ENCODE measurements at regions not wholly inside any gene's neighbourhood (a gene's known extent, or its start where the extent isn't known, plus 50 kb on each side); places are given as distances from the start of the nearest gene placed in this dataset.

DNA sequence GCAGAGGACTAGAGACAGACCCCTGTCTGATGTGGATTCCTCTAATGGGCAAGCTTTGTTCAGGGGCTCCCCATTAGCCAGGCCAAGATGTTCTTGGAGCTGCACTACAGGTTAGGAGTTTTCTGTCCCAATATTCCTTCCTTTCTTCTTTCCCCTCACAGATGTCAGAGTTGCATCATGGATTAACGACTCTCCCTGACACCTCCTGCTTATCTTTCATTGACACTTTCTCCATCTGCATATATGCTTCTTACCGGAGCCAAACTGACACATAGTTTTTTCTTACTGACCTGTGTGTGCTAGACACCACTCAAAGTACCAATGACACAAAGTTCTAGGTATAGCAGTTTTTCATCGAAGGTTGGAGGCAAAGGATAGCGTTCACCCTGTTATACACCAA lies 228.6 kb upstream of the HCCS start:
- dilution Hi-C loops (cut with HindIII; ENCODE audit: low sequenced_read_pairs, unreplicated experiment) (no loop called here), in situ Hi-C loops (cut with MboI; ENCODE audit: low sequenced_read_pairs) (no loop called here), intact Hi-C loops (cut with micrococcal nuclease) (no loop called here)
- Histone ChIP-seq H3K56ac (ENCODE audit: extremely low read depth, insufficient read depth, low read length) (no peak overlapping the region), H4K5ac (ENCODE audit: low read depth, low read length) (no peak overlapping the region), H3K79me1 (ENCODE audit: low read depth in 1 of 2, low read length in 2 of 2) (no peaks in the 10 kb centered on the region), H3K9ac (ENCODE audit: low read depth, low read length) (no peak overlapping the region), H2BK5ac (ENCODE audit: low read depth, low read length, poor library complexity, severe bottlenecking) (no peak overlapping the region), H4K20me1 (ENCODE audit: insufficient read depth, low read length) (no peaks in the 10 kb centered on the region), H2BK15ac (ENCODE audit: low read depth, low read length) (no peak overlapping the region), H2BK120ac (ENCODE audit: low read depth, low read length) (no peak overlapping the region), H4K91ac (ENCODE audit: insufficient read depth, low read depth, low read length) (no peak overlapping the region), H3K36me3 (ENCODE audit: control insufficient read depth, insufficient read depth, low read length) (no peaks in the 10 kb centered on the region), H3K27ac (ENCODE audit: insufficient read depth, low read length) (no peak overlapping the region), H4K8ac (ENCODE audit: low read depth in 2 of 2, low read length in 2 of 2) (no peak overlapping the region), H3K27me3 (ENCODE audit: control insufficient read depth, insufficient read depth, low read length) (no peaks in the 10 kb centered on the region), H3K9me1 (ENCODE audit: insufficient read depth, low read length) (no peaks in the 10 kb centered on the region), H2AK9ac (replicated peaks; ENCODE audit: low read depth, low read length, poor library complexity) (no peak overlapping the region), H3K9me3 (ENCODE audit: control insufficient read depth, insufficient read depth, low read length) (no peaks in the 10 kb centered on the region; the same call in none of the 2 replicates), H2BK20ac (ENCODE audit: low read depth, low read length) (no peak overlapping the region), H2AK5ac (ENCODE audit: low read depth, low read length) (no peak overlapping the region), H3K4ac (ENCODE audit: low read depth, low read length) (no peak overlapping the region), H3K14ac (replicated peaks; ENCODE audit: low read depth, low read length) (no peak overlapping the region), H3K23ac (ENCODE audit: low read depth, low read length) (no peak overlapping the region), H2AFZ (replicated peaks; ENCODE audit: low read length, poor library complexity) (no peak overlapping the region), H3K4me2 (ENCODE audit: low read depth, low read length) (no peak overlapping the region), H3K4me3 (ENCODE audit: insufficient read depth, low read depth, low read length) (no peak overlapping the region), H3K18ac (ENCODE audit: low read depth, low read length) (no peak overlapping the region), H3K4me1 (ENCODE audit: control insufficient read depth, insufficient read depth, low read length) (peaks cover 3% of the 10 kb centered on the region)
- POLR2A ChIA-PET (ENCODE audit: unreplicated experiment), result no interaction called here
- TF ChIP-seq MXI1 (IDR thresholded peaks at IDR 0.05; ENCODE audit: borderline replicate concordance, low read depth, low read length), result no peak
- TF ChIP-seq BHLHE40 (IDR thresholded peaks at IDR 0.05; ENCODE audit: low read depth, low read length), result no peak
- no peak for TF ChIP-seq RCOR1 (IDR thresholded peaks at IDR 0.05; ENCODE audit: insufficient replicate concordance, low read length)
- no peak for TF ChIP-seq SMC3 (IDR thresholded peaks at IDR 0.05; ENCODE audit: low read depth, low read length)
- TF ChIP-seq NFE2L2 (IDR thresholded peaks at IDR 0.05; ENCODE audit: low read depth, low read length), result no peak
- no peak for TF ChIP-seq CHD1 (IDR thresholded peaks at IDR 0.05; ENCODE audit: low read depth, low read length)
- TF ChIP-seq RAD21 (IDR thresholded peaks at IDR 0.05; ENCODE audit: low read length), result no peak
- TF ChIP-seq MAZ (IDR thresholded peaks at IDR 0.05; ENCODE audit: borderline replicate concordance, low read depth, low read length), result no peak
- no peak for TF ChIP-seq CEBPB (IDR thresholded peaks at IDR 0.05; ENCODE audit: low read depth, low read length)
- TF ChIP-seq, protein P1, sequence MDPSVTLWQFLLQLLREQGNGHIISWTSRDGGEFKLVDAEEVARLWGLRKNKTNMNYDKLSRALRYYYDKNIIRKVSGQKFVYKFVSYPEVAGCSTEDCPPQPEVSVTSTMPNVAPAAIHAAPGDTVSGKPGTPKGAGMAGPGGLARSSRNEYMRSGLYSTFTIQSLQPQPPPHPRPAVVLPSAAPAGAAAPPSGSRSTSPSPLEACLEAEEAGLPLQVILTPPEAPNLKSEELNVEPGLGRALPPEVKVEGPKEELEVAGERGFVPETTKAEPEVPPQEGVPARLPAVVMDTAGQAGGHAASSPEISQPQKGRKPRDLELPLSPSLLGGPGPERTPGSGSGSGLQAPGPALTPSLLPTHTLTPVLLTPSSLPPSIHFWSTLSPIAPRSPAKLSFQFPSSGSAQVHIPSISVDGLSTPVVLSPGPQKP (IDR thresholded peaks at IDR 0.05; ENCODE audit: borderline replicate concordance, low read depth, low read length), result no peak
- no peak for TF ChIP-seq POLR2A (IDR thresholded peaks at IDR 0.05; ENCODE audit: low read depth, low read length)
- TF ChIP-seq, protein P2, sequence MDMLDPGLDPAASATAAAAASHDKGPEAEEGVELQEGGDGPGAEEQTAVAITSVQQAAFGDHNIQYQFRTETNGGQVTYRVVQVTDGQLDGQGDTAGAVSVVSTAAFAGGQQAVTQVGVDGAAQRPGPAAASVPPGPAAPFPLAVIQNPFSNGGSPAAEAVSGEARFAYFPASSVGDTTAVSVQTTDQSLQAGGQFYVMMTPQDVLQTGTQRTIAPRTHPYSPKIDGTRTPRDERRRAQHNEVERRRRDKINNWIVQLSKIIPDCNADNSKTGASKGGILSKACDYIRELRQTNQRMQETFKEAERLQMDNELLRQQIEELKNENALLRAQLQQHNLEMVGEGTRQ (IDR thresholded peaks at IDR 0.05; ENCODE audit: low read depth, low read length), result no peak
- TF ChIP-seq, protein P3, sequence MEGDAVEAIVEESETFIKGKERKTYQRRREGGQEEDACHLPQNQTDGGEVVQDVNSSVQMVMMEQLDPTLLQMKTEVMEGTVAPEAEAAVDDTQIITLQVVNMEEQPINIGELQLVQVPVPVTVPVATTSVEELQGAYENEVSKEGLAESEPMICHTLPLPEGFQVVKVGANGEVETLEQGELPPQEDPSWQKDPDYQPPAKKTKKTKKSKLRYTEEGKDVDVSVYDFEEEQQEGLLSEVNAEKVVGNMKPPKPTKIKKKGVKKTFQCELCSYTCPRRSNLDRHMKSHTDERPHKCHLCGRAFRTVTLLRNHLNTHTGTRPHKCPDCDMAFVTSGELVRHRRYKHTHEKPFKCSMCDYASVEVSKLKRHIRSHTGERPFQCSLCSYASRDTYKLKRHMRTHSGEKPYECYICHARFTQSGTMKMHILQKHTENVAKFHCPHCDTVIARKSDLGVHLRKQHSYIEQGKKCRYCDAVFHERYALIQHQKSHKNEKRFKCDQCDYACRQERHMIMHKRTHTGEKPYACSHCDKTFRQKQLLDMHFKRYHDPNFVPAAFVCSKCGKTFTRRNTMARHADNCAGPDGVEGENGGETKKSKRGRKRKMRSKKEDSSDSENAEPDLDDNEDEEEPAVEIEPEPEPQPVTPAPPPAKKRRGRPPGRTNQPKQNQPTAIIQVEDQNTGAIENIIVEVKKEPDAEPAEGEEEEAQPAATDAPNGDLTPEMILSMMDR (conservative IDR thresholded peaks at IDR 0.05; ENCODE audit: low read depth, low read length), result no peak
- no peak for TF ChIP-seq FOS (IDR thresholded peaks at IDR 0.05; ENCODE audit: low read depth, low read length)
- TF ChIP-seq RFX5 (IDR thresholded peaks at IDR 0.05; ENCODE audit: low read depth, low read length), result no peak
- TF ChIP-seq MAFK (IDR thresholded peaks at IDR 0.05; ENCODE audit: low read depth, low read length), result no peak
- no peak for ATAC-seq (ENCODE audit: low read depth)
- CTCF ChIA-PET, result no interaction called here
- BruUV-seq (replicated peaks), result no TSS peak
- WGBS, 2 experiments (ENCODE audit: extremely low coverage in 2 of 2, insufficient read length in 1 of 2), result 31% methylated on average over 2 of the region's 4 CpGs; no CpG with 5 or more reads in 1 of the 2 experiments
- DNase-seq, result no peak
